WTC11 (cell line): ENCODE measurements at regions not wholly inside any gene's neighbourhood (a gene's known extent, or its start where the extent isn't known, plus 50 kb on each side); places are given as distances from the start of the nearest gene placed in this dataset.

Experiments
- ATAC-seq: fragments of 200-7000 bp; cut with Tn5 transposase; 2 replicates; pipeline ENCODE4 v1.10.0; 2021; ENCODE audit warnings: mild to moderate bottlenecking, moderate library complexity
- CTCF ChIA-PET: fragments of 300-600 bp; sonication (Branson Sonifier 250); formaldehyde crosslinking; loops from one replicate; lab custom pipeline; 2021; ENCODE audit warnings: antibody characterized with exemption; lab: Charles Lee
- POLR2A ChIA-PET: fragments of 350-600 bp; sonication (Branson Sonifier 250); formaldehyde crosslinking; loops from one replicate; lab custom pipeline; 2021; ENCODE audit warnings: antibody characterized with exemption; lab: Charles Lee
- DNase-seq: peaks from one replicate; pipeline ENCODE4 v3.0.0; 2021; ENCODE audit warnings: low spot score
- H3K27ac Mint-ChIP-seq: 2 replicates; pipeline ENCODE4 v1.8.0; 2021; ENCODE audit warnings: mixed read lengths
- H3K27me3 Mint-ChIP-seq: 2 replicates; pipeline ENCODE4 v1.8.0; 2021; ENCODE audit warnings: low read depth, mild to moderate bottlenecking, moderate library complexity, mixed read lengths
- H3K36me3 Mint-ChIP-seq: 2 replicates; pipeline ENCODE4 v1.8.0; 2021; ENCODE audit warnings: mixed read lengths
- H3K4me1 Mint-ChIP-seq: 2 replicates; pipeline ENCODE4 v1.8.0; 2022; ENCODE audit warnings: mixed read lengths
- H3K4me3 Mint-ChIP-seq: 2 replicates; pipeline ENCODE4 v1.8.0; 2021; ENCODE audit warnings: mild to moderate bottlenecking, moderate library complexity, mixed read lengths
- H3K9me3 Mint-ChIP-seq: 2 replicates; pipeline ENCODE4 v1.8.0; 2021; ENCODE audit warnings: mixed read lengths
- ATF1 ChIP-seq: sonication (generic); formaldehyde crosslinking; IDR thresholded peaks from 2 replicates; pipeline ENCODE4 v1.8.1; 2023; ENCODE audit warnings: mild to moderate bottlenecking, moderate library complexity, missing genetic modification reagents
- CREB1 ChIP-seq: sonication (generic); formaldehyde crosslinking; IDR thresholded peaks from 2 replicates; pipeline ENCODE4 v1.8.0; 2023; ENCODE audit warnings: mild to moderate bottlenecking, missing genetic modification reagents
- ESRRA ChIP-seq: sonication (generic); formaldehyde crosslinking; IDR thresholded peaks from 2 replicates; pipeline ENCODE4 v1.8.1; 2022; ENCODE audit warnings: mild to moderate bottlenecking, missing genetic modification reagents, borderline replicate concordance
- FOXP1 ChIP-seq: sonication (generic); formaldehyde crosslinking; IDR thresholded peaks from 2 replicates; pipeline ENCODE4 v1.8.0; 2022; ENCODE audit warnings: missing genetic modification reagents, mild to moderate bottlenecking, moderate library complexity, borderline replicate concordance
- NFE2L1 ChIP-seq: sonication (generic); formaldehyde crosslinking; IDR thresholded peaks from 2 replicates; pipeline ENCODE4 v1.8.1; 2023; ENCODE audit warnings: missing genetic modification reagents
- RELA ChIP-seq: sonication (generic); formaldehyde crosslinking; IDR thresholded peaks from 2 replicates; pipeline ENCODE4 v1.8.1; 2022; ENCODE audit warnings: missing genetic modification reagents, mild to moderate bottlenecking, borderline replicate concordance
- SMAD3 ChIP-seq: sonication (generic); formaldehyde crosslinking; IDR thresholded peaks from 2 replicates; pipeline ENCODE4 v1.8.0; 2022; ENCODE audit warnings: missing genetic modification reagents, mild to moderate bottlenecking, borderline replicate concordance
- SOX15 ChIP-seq: fragments of 250-450 bp; sonication (Bioruptor Pico); IDR thresholded peaks from 2 replicates; pipeline ENCODE4 v1.9.0; 2021; ENCODE audit warnings: mild to moderate bottlenecking
- SP1 ChIP-seq: sonication (generic); formaldehyde crosslinking; conservative IDR thresholded peaks from 2 replicates; pipeline ENCODE4 v1.8.1; 2022; ENCODE audit warnings: missing genetic modification reagents
- TCF7 ChIP-seq: sonication (generic); formaldehyde crosslinking; IDR thresholded peaks from 2 replicates; pipeline ENCODE4 v1.8.0; 2022; ENCODE audit warnings: mild to moderate bottlenecking, low read depth, missing genetic modification reagents, moderate library complexity
- ZBTB21 ChIP-seq: sonication (generic); formaldehyde crosslinking; IDR thresholded peaks from 2 replicates; pipeline ENCODE4 v1.8.1; 2023; ENCODE audit warnings: mild to moderate bottlenecking, missing genetic modification reagents, borderline replicate concordance
- ZNF219 ChIP-seq: sonication (generic); formaldehyde crosslinking; IDR thresholded peaks from 2 replicates; pipeline ENCODE4 v1.8.0; 2023; ENCODE audit warnings: missing genetic modification reagents, mild to moderate bottlenecking, borderline replicate concordance
- ZNF263 ChIP-seq: sonication (generic); formaldehyde crosslinking; IDR thresholded peaks from 2 replicates; pipeline ENCODE4 v1.8.1; 2022; ENCODE audit warnings: low read depth, mild to moderate bottlenecking, moderate library complexity, missing genetic modification reagents
- ZNF317 ChIP-seq: sonication (generic); formaldehyde crosslinking; IDR thresholded peaks from 2 replicates; pipeline ENCODE4 v1.8.1; 2023; ENCODE audit warnings: low read depth, mild to moderate bottlenecking, moderate library complexity, missing genetic modification reagents, borderline replicate concordance
- ZNF396 ChIP-seq: fragments of 250-450 bp; sonication (Bioruptor Pico); IDR thresholded peaks from 2 replicates; pipeline ENCODE4 v1.8.0; 2021; ENCODE audit warnings: mild to moderate bottlenecking, moderate library complexity, borderline replicate concordance
- ZNF423 ChIP-seq: fragments of 250-450 bp; sonication (Bioruptor Pico); IDR thresholded peaks from 2 replicates; pipeline ENCODE4 v2.1.2; 2022; ENCODE audit warnings: mild to moderate bottlenecking, moderate library complexity
- ZNF671 ChIP-seq: fragments of 250-450 bp; sonication (Bioruptor Pico); IDR thresholded peaks from 2 replicates; pipeline ENCODE4 v1.8.0; 2021; ENCODE audit warnings: mild to moderate bottlenecking
- TF ChIP-seq, protein P1 (sequence below): sonication (generic); formaldehyde crosslinking; IDR thresholded peaks from 2 replicates; pipeline ENCODE4 v1.8.1; 2023; ENCODE audit warnings: mild to moderate bottlenecking, missing genetic modification reagents, borderline replicate concordance
- TF ChIP-seq, protein P2 (sequence below): sonication (generic); formaldehyde crosslinking; IDR thresholded peaks from 2 replicates; pipeline ENCODE4 v1.8.1; 2023; ENCODE audit warnings: mild to moderate bottlenecking, missing genetic modification reagents
- TF ChIP-seq, protein P3 (sequence below): sonication (generic); formaldehyde crosslinking; IDR thresholded peaks from 2 replicates; pipeline ENCODE4 v1.8.0; 2022; ENCODE audit warnings: mild to moderate bottlenecking, missing genetic modification reagents
- TF ChIP-seq, protein P4 (sequence below): fragments of 250-450 bp; sonication (Bioruptor Pico); IDR thresholded peaks from 2 replicates; pipeline ENCODE4 v1.9.0; 2021; ENCODE audit warnings: mild to moderate bottlenecking
- TF ChIP-seq, protein P5 (sequence below): sonication (generic); formaldehyde crosslinking; IDR thresholded peaks from 2 replicates; pipeline ENCODE4 v1.8.0; 2023; ENCODE audit warnings: mild to moderate bottlenecking, missing genetic modification reagents
- TF ChIP-seq, protein P6 (sequence below): sonication (generic); formaldehyde crosslinking; conservative IDR thresholded peaks from 2 replicates; pipeline ENCODE4 v1.8.1; 2022; ENCODE audit warnings: mild to moderate bottlenecking, missing genetic modification reagents

DNA sequence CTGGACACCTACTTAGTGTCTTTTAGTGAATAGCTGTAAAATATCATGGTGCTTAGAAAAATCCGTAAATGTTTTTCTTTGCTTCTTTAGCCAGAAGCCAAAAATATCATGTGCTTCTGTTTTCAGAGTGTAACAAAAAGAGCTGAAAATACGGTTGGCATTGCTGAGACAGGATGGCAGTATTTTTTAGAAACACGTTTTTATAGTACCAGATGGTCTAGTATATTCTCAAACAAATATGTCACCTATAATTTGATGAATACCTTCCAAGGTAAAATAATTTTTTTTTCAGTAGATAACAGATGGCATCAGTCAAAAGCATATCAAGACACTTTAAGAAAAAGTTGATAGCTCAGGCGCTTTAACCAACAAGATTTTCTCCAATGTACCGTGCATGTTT, 326.6 kb downstream of the PHF14 start:
- H3K36me3 Mint-ChIP-seq = no peaks in the 10 kb centered on the region
- ATAC-seq = no peak
- ChIA-PET POLR2A (no interaction called here), CTCF (no interaction called here)
- DNase-seq = no peak
- no peaks in the 10 kb centered on the region for H3K27me3 Mint-ChIP-seq
- peaks cover 8% of the 10 kb centered on the region for H3K9me3 Mint-ChIP-seq
- peaks cover 12% of the 10 kb centered on the region; the same call in 1 of the 2 replicates for H3K4me1 Mint-ChIP-seq
- no peak overlapping the region for H3K27ac Mint-ChIP-seq
- TF ChIP-seq SMAD3 (CRISPR knock-in tag) (no peak), NFE2L1 (CRISPR knock-in tag) (no peak), ATF1 (CRISPR knock-in tag) (no peak), SP1 (no peak), ZNF396 (CRISPR knock-in tag) (no peak), ZNF219 (CRISPR knock-in tag) (no peak)
- no peak overlapping the region for H3K4me3 Mint-ChIP-seq

DNA sequence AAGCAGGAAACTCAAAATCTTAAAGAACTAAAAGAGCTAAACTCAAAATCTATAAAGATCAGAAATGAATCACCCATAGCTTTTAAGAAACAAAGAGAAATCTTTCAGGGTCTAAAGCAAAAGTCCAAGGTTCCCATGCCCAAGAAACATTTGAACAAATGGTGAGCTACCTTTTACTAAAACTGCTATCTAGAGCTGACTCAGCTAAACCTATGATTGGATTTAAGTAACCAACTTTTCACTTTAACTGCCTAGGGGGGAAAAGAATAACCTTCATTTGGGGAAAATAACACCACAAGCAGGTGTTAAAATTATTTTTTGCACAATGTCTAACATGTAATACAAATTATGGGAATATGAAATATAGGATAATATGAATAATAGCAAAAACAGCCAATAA, 328.4 kb downstream of the PHF14 start:
- Mint-ChIP-seq H3K27me3 (no peaks in the 10 kb centered on the region), H3K4me3 (no peak overlapping the region), H3K27ac (no peak overlapping the region), H3K36me3 (no peaks in the 10 kb centered on the region), H3K4me1 (peaks cover 12% of the 10 kb centered on the region; the same call in 1 of the 2 replicates), H3K9me3 (peaks cover 8% of the 10 kb centered on the region)
- ATAC-seq (no peak), DNase-seq (no peak)
- no peak for TF ChIP-seq ZNF671
- TF ChIP-seq, protein P1, sequence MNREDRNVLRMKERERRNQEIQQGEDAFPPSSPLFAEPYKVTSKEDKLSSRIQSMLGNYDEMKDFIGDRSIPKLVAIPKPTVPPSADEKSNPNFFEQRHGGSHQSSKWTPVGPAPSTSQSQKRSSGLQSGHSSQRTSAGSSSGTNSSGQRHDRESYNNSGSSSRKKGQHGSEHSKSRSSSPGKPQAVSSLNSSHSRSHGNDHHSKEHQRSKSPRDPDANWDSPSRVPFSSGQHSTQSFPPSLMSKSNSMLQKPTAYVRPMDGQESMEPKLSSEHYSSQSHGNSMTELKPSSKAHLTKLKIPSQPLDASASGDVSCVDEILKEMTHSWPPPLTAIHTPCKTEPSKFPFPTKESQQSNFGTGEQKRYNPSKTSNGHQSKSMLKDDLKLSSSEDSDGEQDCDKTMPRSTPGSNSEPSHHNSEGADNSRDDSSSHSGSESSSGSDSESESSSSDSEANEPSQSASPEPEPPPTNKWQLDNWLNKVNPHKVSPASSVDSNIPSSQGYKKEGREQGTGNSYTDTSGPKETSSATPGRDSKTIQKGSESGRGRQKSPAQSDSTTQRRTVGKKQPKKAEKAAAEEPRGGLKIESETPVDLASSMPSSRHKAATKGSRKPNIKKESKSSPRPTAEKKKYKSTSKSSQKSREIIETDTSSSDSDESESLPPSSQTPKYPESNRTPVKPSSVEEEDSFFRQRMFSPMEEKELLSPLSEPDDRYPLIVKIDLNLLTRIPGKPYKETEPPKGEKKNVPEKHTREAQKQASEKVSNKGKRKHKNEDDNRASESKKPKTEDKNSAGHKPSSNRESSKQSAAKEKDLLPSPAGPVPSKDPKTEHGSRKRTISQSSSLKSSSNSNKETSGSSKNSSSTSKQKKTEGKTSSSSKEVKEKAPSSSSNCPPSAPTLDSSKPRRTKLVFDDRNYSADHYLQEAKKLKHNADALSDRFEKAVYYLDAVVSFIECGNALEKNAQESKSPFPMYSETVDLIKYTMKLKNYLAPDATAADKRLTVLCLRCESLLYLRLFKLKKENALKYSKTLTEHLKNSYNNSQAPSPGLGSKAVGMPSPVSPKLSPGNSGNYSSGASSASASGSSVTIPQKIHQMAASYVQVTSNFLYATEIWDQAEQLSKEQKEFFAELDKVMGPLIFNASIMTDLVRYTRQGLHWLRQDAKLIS = no peak
- no peak for TF ChIP-seq ATF1 (CRISPR knock-in tag)
- TF ChIP-seq SOX15 (CRISPR knock-in tag) = no peak
- no peak for TF ChIP-seq ZNF263 (CRISPR knock-in tag)
- TF ChIP-seq ZNF317 (CRISPR knock-in tag) = no peak
- TF ChIP-seq TCF7 = no peak
- TF ChIP-seq, protein P2, sequence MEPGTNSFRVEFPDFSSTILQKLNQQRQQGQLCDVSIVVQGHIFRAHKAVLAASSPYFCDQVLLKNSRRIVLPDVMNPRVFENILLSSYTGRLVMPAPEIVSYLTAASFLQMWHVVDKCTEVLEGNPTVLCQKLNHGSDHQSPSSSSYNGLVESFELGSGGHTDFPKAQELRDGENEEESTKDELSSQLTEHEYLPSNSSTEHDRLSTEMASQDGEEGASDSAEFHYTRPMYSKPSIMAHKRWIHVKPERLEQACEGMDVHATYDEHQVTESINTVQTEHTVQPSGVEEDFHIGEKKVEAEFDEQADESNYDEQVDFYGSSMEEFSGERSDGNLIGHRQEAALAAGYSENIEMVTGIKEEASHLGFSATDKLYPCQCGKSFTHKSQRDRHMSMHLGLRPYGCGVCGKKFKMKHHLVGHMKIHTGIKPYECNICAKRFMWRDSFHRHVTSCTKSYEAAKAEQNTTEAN (CRISPR knock-in tag) = no peak
- TF ChIP-seq, protein P3, sequence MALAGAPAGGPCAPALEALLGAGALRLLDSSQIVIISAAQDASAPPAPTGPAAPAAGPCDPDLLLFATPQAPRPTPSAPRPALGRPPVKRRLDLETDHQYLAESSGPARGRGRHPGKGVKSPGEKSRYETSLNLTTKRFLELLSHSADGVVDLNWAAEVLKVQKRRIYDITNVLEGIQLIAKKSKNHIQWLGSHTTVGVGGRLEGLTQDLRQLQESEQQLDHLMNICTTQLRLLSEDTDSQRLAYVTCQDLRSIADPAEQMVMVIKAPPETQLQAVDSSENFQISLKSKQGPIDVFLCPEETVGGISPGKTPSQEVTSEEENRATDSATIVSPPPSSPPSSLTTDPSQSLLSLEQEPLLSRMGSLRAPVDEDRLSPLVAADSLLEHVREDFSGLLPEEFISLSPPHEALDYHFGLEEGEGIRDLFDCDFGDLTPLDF (CRISPR knock-in tag) = no peak
- TF ChIP-seq, protein P4, sequence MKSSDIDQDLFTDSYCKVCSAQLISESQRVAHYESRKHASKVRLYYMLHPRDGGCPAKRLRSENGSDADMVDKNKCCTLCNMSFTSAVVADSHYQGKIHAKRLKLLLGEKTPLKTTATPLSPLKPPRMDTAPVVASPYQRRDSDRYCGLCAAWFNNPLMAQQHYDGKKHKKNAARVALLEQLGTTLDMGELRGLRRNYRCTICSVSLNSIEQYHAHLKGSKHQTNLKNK (CRISPR knock-in tag) = no peak
- TF ChIP-seq CREB1 = no peak
- TF ChIP-seq, protein P5, sequence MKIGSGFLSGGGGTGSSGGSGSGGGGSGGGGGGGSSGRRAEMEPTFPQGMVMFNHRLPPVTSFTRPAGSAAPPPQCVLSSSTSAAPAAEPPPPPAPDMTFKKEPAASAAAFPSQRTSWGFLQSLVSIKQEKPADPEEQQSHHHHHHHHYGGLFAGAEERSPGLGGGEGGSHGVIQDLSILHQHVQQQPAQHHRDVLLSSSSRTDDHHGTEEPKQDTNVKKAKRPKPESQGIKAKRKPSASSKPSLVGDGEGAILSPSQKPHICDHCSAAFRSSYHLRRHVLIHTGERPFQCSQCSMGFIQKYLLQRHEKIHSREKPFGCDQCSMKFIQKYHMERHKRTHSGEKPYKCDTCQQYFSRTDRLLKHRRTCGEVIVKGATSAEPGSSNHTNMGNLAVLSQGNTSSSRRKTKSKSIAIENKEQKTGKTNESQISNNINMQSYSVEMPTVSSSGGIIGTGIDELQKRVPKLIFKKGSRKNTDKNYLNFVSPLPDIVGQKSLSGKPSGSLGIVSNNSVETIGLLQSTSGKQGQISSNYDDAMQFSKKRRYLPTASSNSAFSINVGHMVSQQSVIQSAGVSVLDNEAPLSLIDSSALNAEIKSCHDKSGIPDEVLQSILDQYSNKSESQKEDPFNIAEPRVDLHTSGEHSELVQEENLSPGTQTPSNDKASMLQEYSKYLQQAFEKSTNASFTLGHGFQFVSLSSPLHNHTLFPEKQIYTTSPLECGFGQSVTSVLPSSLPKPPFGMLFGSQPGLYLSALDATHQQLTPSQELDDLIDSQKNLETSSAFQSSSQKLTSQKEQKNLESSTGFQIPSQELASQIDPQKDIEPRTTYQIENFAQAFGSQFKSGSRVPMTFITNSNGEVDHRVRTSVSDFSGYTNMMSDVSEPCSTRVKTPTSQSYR (CRISPR knock-in tag) = no peak
- TF ChIP-seq ESRRA (CRISPR knock-in tag) = no peak
- no peak for TF ChIP-seq ZNF423 (CRISPR knock-in tag)
- TF ChIP-seq ZBTB21 = no peak
- TF ChIP-seq FOXP1 (CRISPR knock-in tag) = no peak
- no peak for TF ChIP-seq RELA (CRISPR knock-in tag)
- TF ChIP-seq ZNF396 (CRISPR knock-in tag) = no peak
- TF ChIP-seq, protein P6, sequence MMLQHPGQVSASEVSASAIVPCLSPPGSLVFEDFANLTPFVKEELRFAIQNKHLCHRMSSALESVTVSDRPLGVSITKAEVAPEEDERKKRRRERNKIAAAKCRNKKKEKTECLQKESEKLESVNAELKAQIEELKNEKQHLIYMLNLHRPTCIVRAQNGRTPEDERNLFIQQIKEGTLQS (CRISPR knock-in tag) = no peak
- no peak for TF ChIP-seq SMAD3 (CRISPR knock-in tag)
- ChIA-PET POLR2A (no interaction called here), CTCF (no interaction called here)
